GM21515 (cell line): ENCODE measurements at regions not wholly inside any gene's neighbourhood (a gene's known extent, or its start where the extent isn't known, plus 50 kb on each side); places are given as distances from the start of the nearest gene placed in this dataset.
"Not testable (repeated sequence)": the region's sequence is repeated elsewhere in the genome, so short reads cannot be mapped to it uniquely, and the experiment has no call there.

Experiments
- ATAC-seq: cut with Tn5 transposase; IDR thresholded peaks from one replicate; pipeline ENCODE4 v1.9.1; 2021; ENCODE audit not compliant: unreplicated experiment

DNA sequence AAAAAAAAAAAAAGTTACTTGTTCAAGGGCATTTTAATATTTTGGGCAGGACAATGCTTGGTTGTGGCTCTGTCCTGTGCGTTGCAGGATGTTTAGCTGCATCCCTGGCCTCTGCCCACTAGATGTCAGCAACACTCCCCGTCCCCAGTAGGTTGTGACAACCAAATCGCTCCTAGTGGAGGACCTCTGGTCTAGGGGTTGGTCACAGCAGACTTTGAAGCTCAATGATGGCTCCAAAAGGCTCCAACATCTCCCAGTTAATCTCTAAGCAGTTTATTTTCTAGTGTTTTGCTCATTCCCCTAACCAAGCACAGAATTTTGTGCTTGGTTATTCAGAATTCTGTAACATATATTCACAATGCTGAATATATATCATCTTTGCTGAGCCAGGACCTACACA lies 67.0 kb downstream of the CHRNA1 start:
- ATAC-seq, result peak; percentile 93

DNA sequence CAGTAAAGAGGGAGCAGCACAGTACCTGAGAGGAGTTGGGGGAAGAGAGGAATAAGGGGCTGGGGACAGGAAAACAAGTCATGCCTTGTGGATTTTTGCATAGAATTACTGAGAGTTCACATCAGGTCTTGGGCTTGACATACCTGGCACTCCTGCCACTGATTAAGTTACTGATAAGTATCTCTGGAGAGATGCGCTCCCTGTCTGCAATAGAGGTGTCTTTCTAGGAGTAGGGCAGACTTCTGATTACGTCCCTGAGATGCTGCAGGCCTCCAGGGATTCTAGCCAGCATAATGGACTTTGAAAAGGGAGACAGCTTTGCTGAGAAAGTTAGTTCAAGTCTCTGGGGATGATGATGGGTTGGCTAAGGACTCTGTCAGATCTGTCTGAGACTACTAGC lies 69.4 kb downstream of the CHRNA1 start:
- no peak for ATAC-seq

GRCh38 chr2:174694196-174694878 lies 69.9 kb downstream of the CHRNA1 start:
- no peak for ATAC-seq

DNA sequence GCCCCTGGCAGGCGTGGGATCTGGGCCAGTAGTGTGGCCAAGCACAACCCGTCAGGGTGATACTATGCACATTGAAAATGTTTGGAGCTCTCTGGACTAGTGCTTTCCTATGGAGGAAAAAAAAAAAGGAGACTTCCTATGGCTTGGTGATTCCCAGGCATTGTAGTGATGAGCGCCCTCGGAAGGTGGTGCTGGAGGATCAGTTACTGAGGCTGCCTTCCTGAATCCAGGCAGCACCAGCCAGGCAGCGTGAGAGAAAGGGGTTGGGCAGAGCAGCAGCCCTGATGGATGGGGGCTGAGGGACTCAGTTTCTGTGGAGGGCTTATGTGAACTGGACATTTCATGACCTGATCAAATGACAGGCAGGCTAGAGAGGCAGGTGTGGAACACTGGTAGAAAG lies 70.9 kb downstream of the CHRNA1 start:
- no peak for ATAC-seq

DNA sequence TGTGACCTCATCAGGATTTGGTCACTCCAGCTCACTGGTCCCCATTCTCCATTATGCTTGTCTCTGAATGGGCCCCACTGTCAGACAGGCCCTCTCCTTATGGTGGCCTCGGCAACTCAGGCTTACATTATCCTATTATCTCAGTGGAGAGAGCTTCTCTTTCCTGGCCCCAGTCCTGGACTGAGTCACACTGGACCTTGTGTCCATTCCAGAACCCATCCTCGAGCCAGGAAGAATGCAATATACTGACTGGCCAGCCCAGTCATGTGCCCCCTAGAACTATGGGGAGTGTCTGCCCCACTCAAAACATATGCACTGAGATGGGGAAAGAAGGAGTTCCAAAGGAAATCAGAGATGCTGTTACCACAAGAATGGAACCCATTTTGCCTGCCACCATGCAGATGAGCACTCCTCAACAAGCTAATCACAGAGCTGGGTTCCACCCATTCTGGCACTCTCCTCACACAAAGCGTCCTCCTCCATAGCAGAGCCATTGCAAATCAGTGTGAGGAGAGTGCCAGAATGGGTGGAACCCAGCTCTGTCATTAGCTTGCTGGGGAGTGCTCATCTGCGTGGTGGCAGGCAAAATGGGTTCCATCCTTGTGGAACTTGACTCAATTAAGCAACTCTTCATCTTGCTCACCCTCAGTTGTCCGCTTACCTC lies 71.9 kb downstream of the CHRNA1 start:
- no peak for ATAC-seq

GRCh38 chr2:174691201-174691779 lies 73.0 kb downstream of the CHRNA1 start:
- no peak for ATAC-seq

GRCh38 chr2:174690026-174690425 lies 74.2 kb downstream of the CHRNA1 start:
- no peak for ATAC-seq

DNA sequence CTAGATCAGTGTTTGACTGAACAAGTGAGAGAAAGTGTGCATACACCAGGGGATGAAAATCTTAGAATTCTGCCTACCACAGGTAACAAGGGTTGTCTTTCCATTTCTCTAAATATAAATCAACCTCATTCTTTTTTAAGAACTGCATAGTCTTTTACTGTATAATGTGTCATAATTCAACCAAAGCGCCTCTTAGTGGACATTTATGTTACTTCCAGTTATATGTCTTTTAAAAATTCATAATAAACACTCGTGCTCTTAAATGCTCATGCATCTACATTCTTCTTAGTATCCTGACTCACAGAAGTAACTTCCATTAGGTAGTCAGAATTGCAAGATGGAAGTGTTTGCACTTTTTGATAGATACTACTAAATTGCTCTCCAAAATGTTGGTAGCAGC lies 76.2 kb downstream of the CHRNA1 start:
- ATAC-seq, result no peak

DNA sequence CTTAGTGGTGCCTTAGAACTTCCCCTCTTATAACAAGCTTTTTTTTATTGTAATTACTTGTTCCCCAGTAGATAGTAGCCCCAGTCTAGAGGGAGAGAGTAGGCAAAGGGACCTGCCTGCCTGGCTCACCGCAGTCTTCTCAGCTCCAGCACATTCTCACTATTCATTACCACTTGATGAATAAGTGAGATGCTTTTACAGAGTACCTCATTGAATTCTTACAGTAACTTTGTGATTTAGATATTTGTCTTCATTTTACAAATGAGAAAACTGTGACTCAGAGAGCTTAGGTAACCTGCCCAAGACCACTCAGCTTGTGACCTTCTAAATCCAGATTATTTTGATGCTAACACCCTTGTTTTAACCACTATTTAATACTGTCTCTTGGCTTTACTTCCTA lies 77.8 kb downstream of the CHRNA1 start:
- no peak for ATAC-seq

GRCh38 chr2:174683392-174683759 lies 80.9 kb downstream of the CHRNA1 start:
- ATAC-seq, result peak; percentile 38

DNA sequence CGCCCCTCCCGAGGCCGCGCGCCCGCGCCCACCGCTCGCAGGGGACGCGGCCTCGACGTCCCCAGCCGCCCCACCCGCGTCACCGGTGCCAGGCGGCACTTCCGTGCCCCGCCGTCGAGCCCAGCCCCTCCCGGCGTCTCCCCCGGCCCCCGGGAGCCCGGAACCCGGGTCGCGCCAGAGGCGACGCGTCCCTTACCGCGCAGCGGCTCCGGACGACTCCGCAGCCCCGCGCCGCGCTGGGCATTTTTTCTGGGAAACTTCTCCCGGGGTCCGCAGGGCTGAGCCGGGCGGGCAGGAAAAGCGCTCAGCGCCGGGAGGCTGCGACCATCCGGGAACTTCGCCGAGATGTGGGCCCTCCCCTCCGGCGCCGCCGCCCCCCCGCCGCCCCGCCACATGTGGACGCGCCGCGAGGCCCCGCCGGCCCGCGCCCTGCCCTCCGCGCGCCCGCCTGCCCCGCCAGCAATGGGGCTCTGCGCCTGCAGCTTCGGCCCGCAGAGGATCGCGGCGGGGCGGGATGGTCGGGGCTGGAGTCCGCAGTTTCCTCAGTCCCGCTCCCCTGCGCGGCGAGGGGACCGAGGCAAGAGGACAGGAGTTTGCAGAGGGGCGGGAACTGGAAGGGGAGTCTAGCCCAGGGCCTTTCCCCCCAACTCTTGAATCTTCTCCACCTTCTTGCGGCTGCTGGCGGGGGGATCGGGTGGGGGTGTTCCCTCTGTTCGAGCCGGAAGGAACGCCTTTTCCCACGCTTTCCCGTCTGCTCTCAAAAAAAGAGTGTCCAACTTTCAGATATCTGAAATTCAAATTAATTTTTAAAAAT lies 81.5 kb downstream of the CHRNA1 start:
- ATAC-seq, result peak; percentile 44

DNA sequence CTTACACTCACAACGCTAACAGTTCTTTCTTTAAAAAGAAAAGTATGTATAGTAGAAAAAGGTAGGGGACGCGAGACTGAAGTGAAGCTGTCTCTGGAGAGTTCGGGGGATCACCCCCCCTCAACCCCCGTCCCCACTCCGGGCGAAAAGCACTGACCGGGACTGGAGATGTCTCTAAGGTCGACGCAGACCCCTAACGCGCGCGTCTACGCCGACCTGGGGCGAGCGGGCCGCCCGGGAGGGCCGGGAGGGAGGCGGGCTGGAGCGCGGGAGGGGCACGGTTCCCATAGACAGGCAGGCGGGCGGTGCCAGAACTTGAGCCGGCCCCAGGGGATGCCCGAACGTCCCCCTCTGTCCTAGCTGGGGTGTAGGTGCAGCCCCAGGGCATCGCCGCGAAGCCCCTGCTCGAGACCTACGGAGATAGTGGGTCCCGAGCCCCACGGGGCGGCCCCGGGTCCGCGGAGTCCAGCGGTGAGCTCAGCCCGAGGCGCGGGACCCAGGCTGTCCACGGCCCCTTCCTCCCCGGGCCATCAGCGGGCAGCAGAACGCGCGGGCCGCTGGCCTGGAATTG lies 82.2 kb downstream of the CHRNA1 start:
- ATAC-seq, result peak; percentile 40

DNA sequence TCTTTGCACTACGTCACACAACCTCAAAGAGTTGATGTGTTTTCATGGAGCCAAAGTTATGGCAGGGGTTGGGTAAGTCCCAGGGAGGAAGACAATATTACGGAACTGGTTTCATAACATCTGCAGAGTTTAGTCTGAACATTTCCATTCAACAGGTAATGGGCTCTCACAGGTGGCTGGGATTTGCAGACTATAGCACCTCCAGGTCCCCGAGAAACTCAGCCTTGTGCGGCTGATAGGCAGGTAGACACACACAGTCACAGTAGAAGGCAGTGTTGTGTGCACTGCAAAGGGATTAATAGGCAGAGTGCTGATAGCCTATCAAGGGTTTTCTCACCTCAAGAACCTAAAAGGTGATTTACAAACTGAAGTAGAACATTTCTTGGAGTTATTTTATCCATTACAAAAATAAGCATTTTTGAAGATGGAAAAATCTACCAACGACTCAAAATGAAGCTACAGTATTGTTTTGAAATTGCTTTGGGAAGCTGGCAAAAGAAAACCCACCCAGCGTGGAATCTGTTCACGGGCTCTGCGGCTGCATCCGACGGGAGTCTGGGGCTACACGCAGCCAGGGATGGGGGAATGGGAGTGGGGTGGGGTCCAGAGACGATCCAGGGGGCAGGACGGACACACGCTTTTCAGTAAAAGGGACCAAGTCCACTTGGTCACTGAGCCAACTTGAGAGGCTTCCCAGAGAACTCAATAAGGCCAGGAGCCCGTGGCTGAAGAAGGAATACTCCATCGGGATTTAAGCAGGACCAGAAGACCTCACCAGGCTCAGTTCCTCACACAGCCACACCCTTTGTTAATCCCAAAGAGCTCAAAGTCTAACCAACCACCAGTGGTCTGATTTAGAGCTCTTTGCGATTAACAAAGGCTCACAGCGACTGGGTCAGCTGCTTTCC lies 82.9 kb downstream of the CHRNA1 start:
- ATAC-seq, result no peak

- no peak for ATAC-seq
These were observed 82.6 kb upstream of the WIPF1 start for GRCh38 chr2:174680221-174680620.

- ATAC-seq, result no peak
These were observed 80.8 kb upstream of the WIPF1 start for GRCh38 chr2:174678395-174678794.

DNA sequence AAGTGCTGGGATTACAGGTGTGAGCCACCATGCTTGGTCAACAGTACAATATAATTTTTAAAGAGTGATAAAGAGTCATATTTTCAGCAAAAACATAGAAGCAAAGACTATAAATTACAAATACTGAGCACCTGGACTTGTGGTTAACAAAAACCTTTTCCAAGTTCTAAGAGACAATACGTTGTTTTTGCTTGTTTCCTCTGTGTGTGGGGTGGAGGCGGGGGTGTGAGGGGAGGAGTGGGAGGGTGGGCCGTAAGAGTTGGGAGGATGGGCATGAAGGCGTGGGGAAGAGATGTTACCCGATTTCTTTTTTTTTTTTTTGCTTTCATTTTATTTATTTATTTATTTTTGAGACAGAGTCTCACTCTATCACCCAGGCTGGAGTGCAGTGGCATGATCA lies 78.0 kb upstream of the WIPF1 start:
- no peak for ATAC-seq

- no peak for ATAC-seq
These were observed 76.3 kb upstream of the WIPF1 start for GRCh38 chr2:174673876-174674275.

GRCh38 chr2:174673440-174673839 lies 75.8 kb upstream of the WIPF1 start:
- no peak for ATAC-seq

- ATAC-seq, result not testable (repeated sequence)
These were observed 73.9 kb upstream of the WIPF1 start for GRCh38 chr2:174671532-174671931.

DNA sequence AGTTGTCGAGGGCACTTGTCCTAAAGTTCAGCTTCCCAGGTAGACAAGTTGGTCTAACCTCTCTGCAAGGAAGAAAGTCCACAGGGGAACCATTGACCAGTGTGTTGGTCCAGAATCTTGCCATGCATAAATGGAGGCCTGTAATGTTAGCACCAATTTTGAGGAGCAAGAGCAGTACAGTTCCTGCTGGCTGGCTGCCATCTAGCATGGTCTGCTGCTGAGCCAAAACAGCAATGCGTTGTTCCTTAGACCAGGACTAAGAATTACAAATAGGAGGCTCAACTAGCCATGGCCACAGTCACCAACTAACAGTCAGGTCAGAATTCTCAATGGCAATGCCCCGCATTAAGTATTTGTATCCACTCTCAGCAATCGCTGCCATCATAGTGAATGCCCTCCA lies 72.8 kb upstream of the WIPF1 start:
- no peak for ATAC-seq
